Spleen (tissue), 11 donors: ENCODE measurements at regions not wholly inside any gene's neighbourhood (a gene's known extent, or its start where the extent isn't known, plus 50 kb on each side); places are given as distances from the start of the nearest gene placed in this dataset.

Experiments
- DNase-seq: peaks from one replicate; pipeline ENCODE4 v3.0.0-alpha.2; 2020
- H3K27ac ChIP-seq, 8 donors: fragments of 200-600 bp; sonication (generic) in 7 of 8; 1 replicate in 4 of 8; 2 replicates in 4 of 8; pipeline versions ENCODE4 v1.5.0 to v1.8.0; 2016 to 2021; ENCODE audit warnings: inconsistent platforms in 4 of 8, mild to moderate bottlenecking in 4 of 8, moderate library complexity in 1 of 8
- H3K27me3 ChIP-seq, 7 donors: fragments of 200-600 bp; sonication (generic) in 6 of 7; replicated peaks in 1 of 7; 1 replicate in 4 of 7; 2 replicates in 3 of 7; pipeline versions ENCODE4 v1.5.0 to v1.8.0; 2016 to 2021; ENCODE audit warnings: inconsistent platforms in 3 of 7, mild to moderate bottlenecking in 1 of 7
- H3K36me3 ChIP-seq, 6 donors: fragments of 200-600 bp; sonication (generic) in 5 of 6; 1 replicate in 4 of 6; 2 replicates in 2 of 6; pipeline versions ENCODE4 v1.5.0 to v1.8.0; 2016 to 2021; ENCODE audit warnings: inconsistent platforms in 2 of 6
- H3K4me1 ChIP-seq, 6 donors: fragments of 200-600 bp; sonication (generic) in 5 of 6; 1 replicate in 3 of 6; 2 replicates in 3 of 6; pipeline versions ENCODE4 v1.5.0 to v1.8.0; 2016 to 2021; ENCODE audit warnings: inconsistent platforms in 3 of 6
- H3K4me3 ChIP-seq, 8 donors: fragments of 200-600 bp; sonication (generic) in 7 of 8; 1 replicate in 4 of 8; 2 replicates in 4 of 8; pipeline versions ENCODE4 v1.5.0 to v1.8.0; 2016 to 2021; ENCODE audit warnings: inconsistent platforms in 4 of 8, mild to moderate bottlenecking in 4 of 8, moderate library complexity in 2 of 8
- H3K9me3 ChIP-seq, 8 donors: fragments of 200-600 bp; sonication (generic) in 7 of 8; 1 replicate in 4 of 8; 2 replicates in 4 of 8; pipeline versions ENCODE4 v1.5.0 to v1.8.0; 2016 to 2021; ENCODE audit warnings: inconsistent platforms in 4 of 8
- CTCF ChIP-seq, 11 experiments: fragments of 200-600 bp in 7 of 11; fragments of 450-650 bp in 4 of 11; sonication (generic) in 4 of 11; IDR thresholded peaks in 8 of 11; conservative IDR thresholded peaks in 3 of 11; 1 replicate in 7 of 11; 2 replicates in 4 of 11; pipeline versions ENCODE4 v1.4.0 to v1.8.0; 2016 to 2021; ENCODE audit warnings: antibody characterized with exemption in 11 of 11, inconsistent platforms in 4 of 11, mild to moderate bottlenecking in 1 of 11
- POLR2A ChIP-seq, 3 donors: fragments of 450-650 bp; IDR thresholded peaks; one replicate each; pipeline ENCODE4 v1.5.1; 2017; ENCODE audit warnings: antibody characterized with exemption in 3 of 3, mild to moderate bottlenecking in 1 of 3
- POLR2AphosphoS5 ChIP-seq, 3 donors: sonication (generic); formaldehyde crosslinking; IDR thresholded peaks; one replicate each; pipeline ENCODE4 v1.5.1; 2017; ENCODE audit warnings: antibody characterized with exemption in 3 of 3
- WGBS, 5 donors: extraction: QIAGEN DNeasy Blood & Tissue Kit in 3 of 5; methylation state at CpG; one replicate each; pipeline versions ENCODE4 v1.1.5 to v1.1.7; 2013 to 2018; 5-methylcytosine and 5-hydroxymethylcytosine counted together
- intact Hi-C: fragments of 100-400 bp; cut with DNase I; formaldehyde crosslinking; loops from one replicate; pipeline ENCODE4 v1.15.0; 2023; ENCODE audit warnings: low total_unique reads
- donor health status: healthy with polysubstance abuse.
- donor health status: DM: no; HTN: no; CAD: no; lungs with moderate emphysema.
- donor health status: DM: no; HTN: no; CAD: no.
- donor health status: Bipolar disorder and iron deficiency.
- donor health status: healthy.
- donor health status: DM: no; HTN: no; CAD: no.
- donor health status: DM: yes; HTN: yes; CAD: no.

- TF ChIP-seq CTCF (IDR thresholded peaks at IDR 0.05 in 8 of 11, conservative IDR thresholded peaks at IDR 0.05 in 3 of 11) (no peak), POLR2A (IDR thresholded peaks at IDR 0.05) (no peak), POLR2AphosphoS5 (IDR thresholded peaks at IDR 0.05) (no peak)
- WGBS, 5 donors = 92 to 95% (median 92%) methylated on average over 7 of the region's 7 CpGs
- intact Hi-C loops = no loop called here
- Histone ChIP-seq H3K4me1 (peaks cover 0 to 55% (median 34%) of the 10 kb centered on the region in 6 donors), H3K27ac (peak overlapping the region in 4 of 8 donors; percentile 78 to 90 (median 88)), H3K27me3 (no peaks in the 10 kb centered on the region), H3K4me3 (no peak overlapping the region), H3K9me3 (no peaks in the 10 kb centered on the region), H3K36me3 (no peaks in the 10 kb centered on the region)
- peak; percentile 6 for DNase-seq
These were observed 57.2 kb upstream of the EPCAM start for GRCh38 chr2:47311764-47312490.

- Histone ChIP-seq H3K36me3 (no peaks in the 10 kb centered on the region), H3K27me3 (no peaks in the 10 kb centered on the region), H3K4me3 (peak overlapping the region in 1 of 8 donors; percentile 51), H3K4me1 (peaks cover 0 to 61% (median 34%) of the 10 kb centered on the region in 6 donors), H3K27ac (peak overlapping the region in 7 of 8 donors; percentile 1 to 90 (median 78)), H3K9me3 (no peaks in the 10 kb centered on the region)
- intact Hi-C loops = no loop called here
- TF ChIP-seq POLR2A (IDR thresholded peaks at IDR 0.05) = no peak
- TF ChIP-seq CTCF (IDR thresholded peaks at IDR 0.05 in 8 of 11, conservative IDR thresholded peaks at IDR 0.05 in 3 of 11) = peak in 1 of 11 experiments; percentile 11
- peak in 1 of 3 donors; percentile 44 for TF ChIP-seq POLR2AphosphoS5 (IDR thresholded peaks at IDR 0.05)
- DNase-seq = peak; percentile 87
- 46 to 60% (median 53%) methylated on average over 5 to 13 of the region's 13 CpGs for WGBS, 5 donors
These were observed 58.1 kb upstream of the EPCAM start for GRCh38 chr2:47310801-47311560.

GRCh38 chr2:47309952-47310800 lies 58.9 kb upstream of the EPCAM start:
- Histone ChIP-seq H3K4me3 (peak overlapping the region in 1 of 8 donors; percentile 51), H3K27me3 (no peaks in the 10 kb centered on the region), H3K36me3 (no peaks in the 10 kb centered on the region), H3K9me3 (no peaks in the 10 kb centered on the region), H3K27ac (peak overlapping the region in 7 of 8 donors; percentile 1 to 90 (median 78)), H3K4me1 (peaks cover 0 to 67% (median 34%) of the 10 kb centered on the region in 6 donors)
- DNase-seq = peak; percentile 84
- TF ChIP-seq CTCF (IDR thresholded peaks at IDR 0.05 in 8 of 11, conservative IDR thresholded peaks at IDR 0.05 in 3 of 11) = no peak
- peak in 2 of 3 donors; percentile 36 to 40 for TF ChIP-seq POLR2AphosphoS5 (IDR thresholded peaks at IDR 0.05)
- intact Hi-C loops = no loop called here
- WGBS, 5 donors = 35 to 43% (median 37%) methylated on average over 9 of the region's 9 CpGs
